ENCODE measurements at regions not wholly inside any gene's neighbourhood (a gene's known extent, or its start where the extent isn't known, plus 50 kb on each side); places are given as distances from the start of the nearest gene placed in this dataset.
"Not testable (repeated sequence)": the region's sequence is repeated elsewhere in the genome, so short reads cannot be mapped to it uniquely, and the experiment has no call there.

DNA sequence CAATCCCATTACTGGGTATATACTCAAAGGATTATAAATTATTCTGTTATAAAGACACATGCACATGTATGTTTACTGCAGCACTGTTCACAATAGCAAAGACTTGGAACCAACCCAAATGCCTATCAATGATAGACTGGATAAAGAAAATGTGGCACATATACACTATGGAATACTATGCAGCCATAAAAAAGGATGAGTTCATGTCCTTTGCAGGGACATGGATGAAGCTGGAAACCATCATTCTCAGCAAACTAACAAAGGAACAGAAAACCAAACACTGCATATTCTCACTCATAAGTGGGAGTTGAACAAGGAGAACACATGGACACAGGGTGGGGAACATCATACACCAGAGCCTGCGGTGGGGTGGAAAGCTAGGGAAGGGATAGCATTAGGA lies 138.8 kb upstream of the RNF32 start:
- TF ChIP-seq, protein P1, sequence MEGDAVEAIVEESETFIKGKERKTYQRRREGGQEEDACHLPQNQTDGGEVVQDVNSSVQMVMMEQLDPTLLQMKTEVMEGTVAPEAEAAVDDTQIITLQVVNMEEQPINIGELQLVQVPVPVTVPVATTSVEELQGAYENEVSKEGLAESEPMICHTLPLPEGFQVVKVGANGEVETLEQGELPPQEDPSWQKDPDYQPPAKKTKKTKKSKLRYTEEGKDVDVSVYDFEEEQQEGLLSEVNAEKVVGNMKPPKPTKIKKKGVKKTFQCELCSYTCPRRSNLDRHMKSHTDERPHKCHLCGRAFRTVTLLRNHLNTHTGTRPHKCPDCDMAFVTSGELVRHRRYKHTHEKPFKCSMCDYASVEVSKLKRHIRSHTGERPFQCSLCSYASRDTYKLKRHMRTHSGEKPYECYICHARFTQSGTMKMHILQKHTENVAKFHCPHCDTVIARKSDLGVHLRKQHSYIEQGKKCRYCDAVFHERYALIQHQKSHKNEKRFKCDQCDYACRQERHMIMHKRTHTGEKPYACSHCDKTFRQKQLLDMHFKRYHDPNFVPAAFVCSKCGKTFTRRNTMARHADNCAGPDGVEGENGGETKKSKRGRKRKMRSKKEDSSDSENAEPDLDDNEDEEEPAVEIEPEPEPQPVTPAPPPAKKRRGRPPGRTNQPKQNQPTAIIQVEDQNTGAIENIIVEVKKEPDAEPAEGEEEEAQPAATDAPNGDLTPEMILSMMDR (IDR thresholded peaks at IDR 0.05 in 8 of 11, conservative IDR thresholded peaks at IDR 0.05 in 3 of 11): not testable (repeated sequence)
- not testable (repeated sequence) for TF ChIP-seq POLR2A (IDR thresholded peaks at IDR 0.05)
